ACHN (cell line): ENCODE measurements at regions not wholly inside any gene's neighbourhood (a gene's known extent, or its start where the extent isn't known, plus 50 kb on each side); places are given as distances from the start of the nearest gene placed in this dataset.
"Not testable (repeated sequence)": the region's sequence is repeated elsewhere in the genome, so short reads cannot be mapped to it uniquely, and the experiment has no call there.

Source experiments
- DNase-seq: peaks from one replicate; pipeline ENCODE4 v3.0.0-alpha.2; 2015
- in situ Hi-C: cut with HindIII; loops from 2 replicates; pipeline ENCODE4 v1.10.0; 2017; ENCODE audit warnings: low sequenced_read_pairs, low pct_ligation_motif_present, low pct_unique_long_range_greater_than_20kb

DNA sequence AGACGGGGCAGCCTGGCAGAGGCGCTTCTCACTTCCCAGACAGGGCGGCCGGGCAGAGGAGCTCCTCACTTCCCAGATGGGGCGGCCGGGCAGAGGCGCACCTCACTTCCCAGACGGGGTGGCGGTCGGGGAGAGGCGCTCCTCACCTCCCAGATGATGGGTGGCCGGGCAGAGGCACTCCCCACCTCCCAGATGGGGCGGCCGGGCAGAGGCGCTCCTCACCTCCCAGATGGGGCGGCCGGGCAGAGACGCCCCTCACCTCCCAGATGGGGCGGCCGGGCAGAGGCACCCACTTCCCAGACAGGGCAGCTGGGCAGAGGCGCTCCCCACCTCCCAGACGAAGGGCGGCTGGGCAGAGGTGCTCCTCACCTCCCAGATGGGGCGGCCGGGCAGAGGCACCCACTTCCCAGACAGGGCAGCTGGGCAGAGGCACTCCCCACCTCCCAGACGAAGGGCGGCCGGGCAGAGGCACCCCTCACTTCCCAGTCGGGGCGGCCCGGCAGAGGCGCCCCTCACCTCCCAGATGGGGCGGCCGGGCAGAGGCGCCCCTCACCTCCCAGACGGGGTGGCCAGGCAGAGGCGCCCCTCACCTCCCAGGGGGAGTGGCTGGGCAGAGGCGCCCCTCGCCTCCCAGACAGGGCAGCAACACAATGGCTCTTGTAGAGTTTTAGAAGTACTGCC, 258.8 kb downstream of the HAPSTR1 start:
- DNase-seq, in situ Hi-C loops: not testable (repeated sequence)

DNA sequence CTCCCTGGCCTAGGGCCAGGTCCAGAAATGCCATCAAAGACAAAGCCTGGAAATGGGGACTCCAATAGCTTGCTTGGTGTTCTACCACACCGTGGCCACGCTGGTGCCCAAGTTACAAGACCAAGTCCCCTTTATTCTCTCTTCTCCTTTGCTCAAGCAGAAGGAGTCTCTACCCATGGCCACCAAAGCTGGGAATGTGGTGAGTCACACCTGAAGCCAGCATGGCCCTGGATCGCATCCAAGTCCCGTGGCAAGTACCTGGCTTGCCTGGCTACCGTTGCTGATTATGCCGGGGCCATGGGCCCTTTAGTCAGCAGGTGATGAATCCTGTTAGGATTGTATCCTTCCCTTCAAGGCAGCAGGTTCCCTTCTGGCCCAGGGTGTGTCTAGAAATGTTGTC, 260.0 kb downstream of the HAPSTR1 start:
- in situ Hi-C loops, result no loop called here
- no peak for DNase-seq

DNA sequence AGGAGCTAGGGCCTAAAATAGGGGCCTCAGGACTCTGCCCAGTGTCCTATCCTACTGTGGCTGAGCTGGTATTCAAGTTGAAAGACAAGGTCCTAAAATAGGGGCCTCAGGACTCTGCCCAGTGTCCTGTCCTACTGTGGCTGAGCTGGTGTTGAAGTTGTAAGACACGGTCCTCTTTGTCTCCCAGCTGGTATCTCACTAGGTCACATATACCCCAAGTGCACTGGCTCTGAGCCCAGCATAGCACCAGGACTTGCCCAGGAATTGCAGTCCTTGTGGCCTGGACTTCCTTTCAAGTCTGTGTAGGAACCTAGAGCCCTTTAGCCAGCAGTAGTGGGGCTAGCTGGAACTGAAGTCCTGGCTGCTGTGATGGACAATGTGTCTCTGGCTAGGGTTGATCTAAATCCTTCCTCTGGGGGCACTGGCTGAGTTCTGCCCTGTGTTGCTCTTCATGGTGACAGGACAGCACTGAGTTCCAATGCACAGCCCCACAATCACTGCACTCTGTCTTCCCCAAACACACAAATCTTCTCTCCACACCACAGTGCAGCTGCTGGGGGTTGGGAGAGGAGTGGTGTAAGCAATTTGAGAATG, 260.5 kb downstream of the HAPSTR1 start:
- in situ Hi-C loops, result no loop called here
- DNase-seq, result no peak

DNA sequence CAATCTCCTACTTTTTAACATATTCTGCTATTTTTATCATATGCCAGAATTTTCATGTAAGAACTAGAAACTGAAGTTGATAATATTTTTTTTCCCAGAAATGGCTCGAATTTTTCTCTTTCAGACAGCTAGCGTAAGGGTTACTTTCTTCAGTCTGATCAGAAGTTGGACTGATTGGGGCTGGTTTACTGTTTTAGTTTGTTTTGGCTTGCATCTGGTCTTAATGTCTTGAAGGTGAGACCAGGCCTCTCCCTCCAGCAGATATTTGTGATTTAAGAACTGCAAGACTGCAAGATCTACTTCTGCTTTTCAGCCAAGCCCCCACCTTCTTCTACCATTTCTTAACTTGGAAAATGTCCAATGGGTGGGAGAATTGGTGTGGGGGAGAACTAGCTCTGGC, 266.4 kb downstream of the HAPSTR1 start:
- in situ Hi-C loops, result no loop called here
- no peak for DNase-seq

DNA sequence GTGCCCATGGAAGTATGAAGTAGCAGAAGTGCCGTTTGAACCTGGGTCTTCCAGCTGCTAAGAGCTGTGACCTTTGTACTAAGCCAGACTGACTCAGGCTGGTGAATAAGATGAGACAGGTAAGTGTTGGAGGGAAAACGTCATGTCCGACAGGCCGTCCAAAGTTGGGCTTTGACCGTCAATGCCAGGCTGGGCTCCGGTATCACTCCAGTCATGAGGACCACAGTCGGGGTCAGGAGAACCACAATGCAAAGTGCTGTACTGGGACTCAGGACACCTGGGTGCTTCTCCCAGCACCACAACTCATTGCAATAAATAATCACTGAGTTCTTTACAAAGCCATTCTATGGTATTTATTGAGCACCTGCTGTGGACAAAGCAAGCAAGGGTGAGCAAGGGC, 268.6 kb downstream of the HAPSTR1 start:
- in situ Hi-C loops, result no loop called here
- DNase-seq, result no peak

DNA sequence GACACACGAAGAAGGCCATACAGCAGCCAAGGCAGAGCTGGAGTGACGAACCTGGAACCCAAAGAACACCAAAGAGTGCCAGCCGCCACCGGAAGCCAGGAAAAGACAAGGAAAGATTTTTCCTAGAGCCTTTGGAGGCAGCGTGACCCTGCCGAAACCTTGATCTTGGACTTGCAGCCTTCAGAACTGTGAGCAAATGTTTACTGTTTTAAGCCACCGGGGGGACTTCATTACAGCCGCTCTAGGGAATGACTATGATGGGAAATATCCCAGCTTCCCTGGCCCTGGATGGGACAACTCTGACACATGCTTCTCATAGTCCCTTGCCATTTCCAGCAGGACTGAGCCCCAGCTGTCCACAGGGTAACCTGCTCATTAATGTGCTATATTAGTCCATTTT, 270.6 kb downstream of the HAPSTR1 start:
- in situ Hi-C loops, result no loop called here
- DNase-seq, result no peak

DNA sequence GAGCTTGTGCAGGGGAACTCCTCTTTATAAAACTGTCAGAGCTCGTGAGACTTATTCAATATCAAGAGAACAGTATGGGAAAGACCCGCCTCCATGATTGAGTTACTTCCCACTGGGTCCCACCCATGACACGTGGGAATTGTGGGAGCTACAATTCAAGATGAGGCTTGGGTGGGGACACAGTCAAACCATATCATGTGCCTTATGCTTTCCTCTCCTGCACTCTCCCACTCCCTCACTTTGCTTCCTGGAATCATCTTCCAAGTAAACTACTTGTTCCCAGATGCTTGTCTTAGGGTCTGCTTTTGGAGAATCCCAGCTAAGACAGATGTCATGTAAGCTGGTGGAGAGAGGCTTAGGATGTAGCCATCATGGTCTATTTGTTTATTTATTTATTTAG, 271.2 kb downstream of the HAPSTR1 start:
- no peak for DNase-seq
- in situ Hi-C loops, result no loop called here

DNA sequence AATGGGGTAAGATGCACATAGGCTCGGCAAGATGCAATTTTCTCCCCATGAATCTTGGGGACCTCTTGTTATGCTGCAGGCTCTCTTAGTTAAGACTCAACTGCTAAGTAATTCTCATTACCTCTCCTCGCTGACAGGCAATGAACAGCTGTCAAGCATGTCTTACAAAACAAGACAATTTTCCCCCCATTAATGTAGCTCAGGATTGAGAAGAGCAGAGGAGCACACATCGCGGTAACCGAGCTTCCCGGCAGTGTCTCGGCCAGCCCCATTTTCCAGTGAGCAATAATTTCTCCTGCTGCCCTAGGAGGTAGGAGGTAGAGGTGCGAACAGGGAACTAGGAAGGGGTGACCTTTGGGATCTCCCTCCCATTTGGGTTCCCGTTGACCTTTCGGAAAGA, 272.1 kb downstream of the HAPSTR1 start:
- DNase-seq, result no peak
- in situ Hi-C loops, result no loop called here

DNA sequence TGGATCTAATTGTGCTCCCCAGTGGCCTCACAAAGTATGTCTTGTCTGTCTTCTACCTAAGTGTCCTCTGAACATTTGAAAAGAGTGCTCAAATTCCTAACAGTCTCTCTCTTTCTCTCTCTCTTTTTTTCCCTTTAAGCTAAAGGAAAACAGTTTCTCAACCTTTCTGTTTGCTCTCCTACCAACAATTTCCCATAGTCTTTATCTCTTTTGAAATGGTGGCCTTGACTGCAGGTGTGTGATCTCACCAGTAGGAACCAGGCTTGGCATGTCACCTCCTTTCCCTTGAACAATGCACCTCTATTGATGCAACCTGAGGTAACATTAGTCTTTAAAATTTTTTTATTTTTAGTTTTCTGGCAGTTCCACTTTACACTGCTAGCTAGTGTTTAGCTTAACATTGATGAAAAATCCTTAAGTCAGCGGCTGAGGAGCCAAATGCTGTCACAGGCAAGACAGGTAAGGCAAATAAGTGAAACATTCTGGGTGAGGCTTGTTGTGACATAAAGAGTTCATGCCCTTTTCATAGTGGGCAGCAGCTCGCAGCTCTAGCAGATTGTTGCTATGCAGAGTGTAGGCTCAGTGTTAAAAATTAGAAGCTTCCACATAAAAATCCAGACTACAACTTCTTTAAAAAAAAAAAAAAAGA, 273.4 kb downstream of the HAPSTR1 start:
- in situ Hi-C loops, result no loop called here

DNA sequence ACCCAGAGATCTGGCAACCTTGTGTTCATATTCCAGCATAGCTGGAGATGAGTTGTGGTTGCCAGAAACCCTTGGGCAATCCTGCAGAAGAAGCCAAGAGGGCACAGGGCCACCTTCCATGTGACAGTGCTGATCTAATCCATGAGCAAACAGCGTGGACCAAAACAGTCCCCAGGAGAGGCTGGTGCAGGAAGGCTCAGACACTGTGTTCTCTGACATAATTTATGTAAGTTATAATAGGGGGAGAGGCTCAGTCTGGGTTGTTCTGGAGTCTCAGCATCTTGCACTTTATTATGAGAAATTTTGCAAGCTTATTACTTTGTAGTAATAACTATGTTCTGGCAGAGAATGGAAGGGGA, 273.9 kb downstream of the HAPSTR1 start:
- in situ Hi-C loops, result no loop called here
- no peak for DNase-seq

More for the DNA sequence above, 273.4 kb downstream of the HAPSTR1 start:
- no peak for DNase-seq

DNA sequence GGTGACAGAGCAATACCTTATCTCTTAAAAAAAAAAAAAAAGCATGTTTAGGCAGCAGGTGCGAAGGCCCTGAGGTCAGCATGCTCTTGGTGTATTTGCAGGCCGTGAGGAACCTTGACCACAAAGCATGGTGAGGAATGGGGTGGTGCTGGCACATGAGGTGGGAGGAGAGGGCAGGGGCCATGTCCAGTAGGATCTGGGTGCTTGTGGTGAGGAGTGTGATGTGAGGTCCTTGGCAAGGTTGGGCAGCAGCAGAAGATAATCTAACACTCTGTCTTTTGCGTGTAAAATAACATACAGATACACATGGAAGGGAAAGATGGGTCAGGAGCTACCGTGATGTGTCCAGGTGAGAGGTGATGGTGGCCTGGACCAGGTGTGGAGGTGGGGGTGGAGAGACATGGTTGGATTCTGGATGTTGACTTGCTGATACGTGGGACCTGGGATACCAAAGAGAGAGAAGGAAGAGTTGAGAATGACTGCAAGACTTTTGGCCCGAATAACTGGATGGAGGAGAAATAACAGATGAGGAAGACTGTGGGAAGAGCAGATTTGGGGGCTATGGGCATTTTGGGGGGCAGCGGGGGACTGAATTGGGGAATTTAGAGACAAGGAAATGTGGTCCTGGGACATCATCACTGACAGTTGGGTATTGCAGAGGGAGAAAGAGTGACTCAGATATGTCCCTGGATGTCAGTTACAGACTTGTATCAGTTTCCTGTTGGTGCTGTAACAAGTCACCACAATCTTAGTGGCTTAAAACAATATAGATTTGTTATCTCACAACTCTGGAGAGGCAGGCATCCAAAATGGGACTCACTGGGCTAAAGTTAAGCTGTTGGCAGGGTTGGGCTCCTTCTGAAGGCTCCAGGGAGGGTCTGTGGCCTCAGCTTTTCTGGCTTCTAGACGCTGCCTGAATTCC, 274.9 kb downstream of the HAPSTR1 start:
- in situ Hi-C loops, result no loop called here
- DNase-seq, result no peak

DNA sequence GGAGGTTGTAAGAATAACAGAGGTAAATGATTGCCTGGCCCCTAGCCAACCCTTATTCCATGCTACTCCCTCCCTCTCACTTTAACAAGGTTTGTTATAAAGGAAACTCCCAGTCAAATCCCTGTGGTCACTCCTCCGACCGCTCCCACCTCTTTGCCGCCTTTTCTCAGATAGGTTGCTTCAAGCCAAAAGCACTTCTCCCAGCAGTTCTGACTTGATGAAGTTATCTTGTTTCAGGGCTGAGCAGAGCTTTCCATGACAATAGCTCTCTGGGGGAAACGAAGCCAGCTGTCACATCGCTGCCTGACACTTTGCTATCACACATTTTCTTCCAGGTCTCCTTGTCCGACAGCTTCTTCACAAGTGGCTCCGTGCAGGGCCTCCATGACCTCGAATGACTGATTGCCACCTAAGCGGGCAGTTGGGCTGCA, 278.6 kb downstream of the HAPSTR1 start:
- DNase-seq, result no peak

DNA sequence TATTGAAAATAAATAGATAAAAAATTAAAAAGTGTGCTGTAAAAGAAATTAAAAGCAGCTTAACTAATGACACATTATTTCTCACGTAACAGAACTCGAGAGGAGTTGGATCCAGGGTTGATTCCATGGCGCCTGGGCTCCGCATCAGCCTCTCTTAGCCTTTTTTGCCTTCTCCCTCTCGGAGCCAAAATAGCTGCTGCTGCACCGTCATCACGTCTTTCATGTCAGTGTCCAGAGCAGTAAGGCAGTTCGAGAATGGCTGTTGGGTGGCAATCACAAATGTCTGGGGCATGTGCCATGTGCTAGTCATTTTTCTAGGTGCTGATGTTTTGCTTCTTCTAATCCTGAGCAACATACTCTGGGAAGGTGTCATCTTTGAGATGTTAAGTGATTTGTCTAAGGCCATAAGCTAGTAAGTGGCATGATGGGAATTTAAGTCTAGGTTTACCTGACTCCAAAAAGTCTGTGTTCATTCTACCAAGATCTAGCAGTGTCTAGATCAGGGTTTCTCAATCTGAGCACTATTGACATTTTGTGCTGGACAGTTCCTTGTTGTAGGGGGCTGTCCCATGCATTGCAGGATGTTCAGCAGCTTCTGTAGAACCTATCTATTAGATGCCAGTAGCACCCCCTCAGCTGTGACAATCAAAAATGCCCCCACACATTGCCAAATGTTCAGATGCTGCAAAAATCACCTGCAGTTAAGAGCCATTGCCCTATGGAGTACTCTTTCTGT, 280.4 kb downstream of the HAPSTR1 start:
- no peak for DNase-seq
- in situ Hi-C loops, result no loop called here

More for the DNA sequence above, 278.6 kb downstream of the HAPSTR1 start:
- in situ Hi-C loops, result no loop called here

DNA sequence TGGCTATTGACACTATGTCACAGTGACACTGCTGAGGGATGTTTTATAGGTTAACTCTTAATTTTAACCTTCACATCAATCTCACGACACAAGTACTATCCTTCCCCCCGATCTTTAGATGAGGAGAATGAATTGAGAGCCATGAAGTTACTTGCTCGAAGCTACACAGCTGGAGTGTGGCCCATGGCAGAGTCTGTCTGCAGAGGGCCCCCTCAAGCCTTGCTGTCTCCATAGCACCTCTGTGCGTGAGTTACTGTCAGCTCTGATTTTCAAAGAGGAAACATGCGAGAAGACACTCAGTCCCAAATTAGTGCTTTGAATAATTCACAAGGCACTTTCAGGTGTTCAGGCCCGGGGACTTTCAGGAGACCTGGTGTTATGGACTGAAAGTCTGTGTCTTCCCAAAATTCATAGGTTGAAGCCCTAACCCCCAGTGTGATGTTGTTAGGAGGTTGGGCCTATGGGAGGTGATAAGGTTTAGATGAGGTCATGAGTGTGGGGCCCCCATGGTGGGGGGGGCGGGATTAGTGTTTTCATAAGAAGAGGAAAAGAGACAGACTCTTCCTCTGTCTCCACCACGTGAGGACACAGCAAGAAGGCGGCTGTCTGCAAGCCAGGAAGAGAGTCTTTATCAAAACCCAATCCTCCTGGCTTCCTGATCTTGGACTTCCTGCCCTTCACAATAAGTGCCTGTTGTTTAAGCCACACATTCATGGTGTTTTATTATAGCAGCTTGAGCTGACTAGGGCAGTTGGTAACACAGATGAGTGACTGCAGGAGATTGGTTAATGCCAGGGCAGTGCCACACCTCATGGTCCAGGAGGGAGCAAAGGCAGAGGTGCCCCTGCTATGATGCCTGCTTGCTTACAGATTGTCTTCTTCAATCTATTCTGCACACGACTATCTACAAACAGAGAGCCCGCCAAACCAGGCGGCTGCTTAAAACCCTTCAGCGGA, 281.8 kb downstream of the HAPSTR1 start:
- in situ Hi-C loops, result no loop called here
- DNase-seq, result no peak

DNA sequence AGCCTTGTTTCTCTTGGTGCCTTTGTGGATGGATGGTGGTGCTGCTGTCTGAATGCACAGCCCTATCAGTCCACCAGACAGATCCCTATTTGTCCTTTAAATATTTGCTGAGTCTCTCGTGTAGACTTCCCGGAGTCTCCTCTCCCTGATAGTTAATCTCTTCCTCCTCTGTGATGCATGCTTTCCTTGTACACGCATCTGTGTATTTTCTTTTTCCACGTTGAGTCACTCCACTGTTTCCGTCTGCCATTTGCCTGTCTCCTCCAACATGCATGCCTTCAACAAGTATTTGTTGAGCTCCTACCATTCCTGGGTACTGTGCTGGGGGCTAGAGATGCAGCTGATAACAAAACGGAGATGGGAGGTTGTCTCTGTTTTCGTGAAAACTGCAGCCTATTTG, 282.6 kb downstream of the HAPSTR1 start:
- no peak for DNase-seq
- in situ Hi-C loops, result no loop called here

DNA sequence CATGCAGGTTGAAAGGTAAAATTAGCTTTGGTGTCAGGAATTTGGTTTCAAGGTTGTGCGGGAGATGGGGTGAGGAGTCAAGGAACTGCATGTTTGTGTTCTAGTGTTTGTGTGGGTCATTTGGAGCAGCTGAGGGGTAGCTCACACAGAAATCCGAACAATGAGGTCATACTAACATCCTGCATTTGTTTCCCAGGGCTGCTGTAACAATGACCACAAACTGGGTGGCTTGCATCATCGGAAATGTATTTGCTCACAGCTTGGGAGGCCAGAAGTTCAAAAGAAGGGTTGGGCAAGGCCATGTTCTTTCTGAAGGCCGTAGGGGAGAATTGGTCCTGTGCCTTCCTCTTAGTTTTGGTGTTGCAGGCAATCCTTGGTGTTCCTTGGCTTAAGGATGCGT, 287.4 kb downstream of the HAPSTR1 start:
- no peak for DNase-seq
- in situ Hi-C loops, result no loop called here

DNA sequence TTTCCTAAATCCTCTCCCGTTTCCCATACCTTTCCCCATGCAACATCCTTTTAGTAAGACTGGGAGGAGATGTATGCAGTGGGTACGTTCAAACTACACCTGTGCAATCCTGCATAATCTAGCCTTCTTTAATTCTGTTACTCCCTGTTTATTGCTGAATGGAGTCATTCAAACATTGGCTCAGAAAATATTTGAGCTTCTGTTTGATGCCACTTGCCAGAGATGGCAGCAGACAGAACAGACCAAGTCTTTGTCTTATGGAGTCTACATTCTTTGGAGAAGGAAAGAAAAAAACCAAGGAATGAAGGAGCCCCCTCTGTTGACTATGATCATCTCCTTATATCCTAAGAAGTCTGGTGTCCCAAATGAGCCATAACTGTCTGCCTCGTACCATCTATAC, 288.8 kb downstream of the HAPSTR1 start:
- in situ Hi-C loops, result no loop called here
- DNase-seq, result no peak
